ENCODE measurements at regions not wholly inside any gene's neighbourhood (a gene's known extent, or its start where the extent isn't known, plus 50 kb on each side); places are given as distances from the start of the nearest gene placed in this dataset.

DNA sequence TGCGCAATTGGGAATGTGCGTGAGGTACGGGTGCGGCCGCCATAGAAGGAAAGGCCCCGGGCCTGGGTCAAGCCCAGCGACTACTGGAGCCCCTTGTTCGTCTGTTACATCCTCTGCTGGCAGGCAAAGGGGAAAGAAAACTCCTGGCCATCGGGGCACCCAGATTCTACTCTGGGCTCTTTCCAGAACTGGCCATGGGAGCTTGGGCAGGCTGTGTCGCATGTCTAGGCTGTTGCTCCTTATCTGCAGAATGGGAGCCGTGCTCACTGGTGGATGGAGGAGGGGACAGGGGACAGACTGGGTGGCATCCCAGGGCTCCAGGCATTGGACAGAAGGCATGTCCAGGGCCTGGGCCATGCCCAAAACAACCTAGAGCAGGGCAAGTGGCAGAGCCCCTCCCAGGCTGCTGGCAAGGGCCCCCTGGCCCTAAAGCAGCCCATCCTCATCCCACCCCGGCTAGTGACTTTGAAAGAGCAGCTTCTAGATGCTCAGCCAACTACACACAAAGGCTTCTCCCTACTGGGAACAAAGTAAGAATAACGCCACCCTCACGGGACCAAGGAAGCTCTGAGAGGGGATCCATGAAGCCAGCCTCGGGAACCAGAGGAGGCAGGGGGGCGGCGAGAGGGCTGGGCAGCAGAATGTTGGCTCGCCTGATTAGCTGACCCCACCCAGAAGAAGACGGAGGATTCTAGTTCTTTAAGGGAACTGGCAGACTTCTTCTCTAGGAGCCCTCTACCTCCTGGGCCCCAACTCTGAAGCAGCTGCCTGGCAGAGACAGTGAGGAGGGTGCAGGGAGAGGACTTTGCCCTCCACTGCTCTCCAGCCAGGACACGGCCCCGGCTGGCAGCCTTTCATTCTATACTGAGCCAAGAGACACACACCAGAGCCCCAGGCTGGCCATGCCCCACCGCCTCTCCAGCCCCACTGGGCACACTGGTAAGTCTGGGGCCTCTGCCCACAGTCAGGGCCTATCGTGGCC is 96.8 kb downstream of the SINHCAF start:
- POLR2A ChIA-PET = no interaction called here
- Mint-ChIP-seq H3K27me3 (ENCODE audit: insufficient read depth, unreplicated experiment) (peaks cover 3% of the 10 kb centered on the region), H3K36me3 (ENCODE audit: insufficient read depth, unreplicated experiment) (no peaks in the 10 kb centered on the region), H3K4me3 (ENCODE audit: unreplicated experiment) (no peak overlapping the region), H3K4me1 (ENCODE audit: insufficient read depth, unreplicated experiment) (no peaks in the 10 kb centered on the region), H3K9me3 (ENCODE audit: unreplicated experiment) (no peaks in the 10 kb centered on the region), H3K27ac (ENCODE audit: low read depth, unreplicated experiment) (no peak overlapping the region)
- CTCF ChIA-PET = interaction anchor here (3.9 kb wide), 1 partner anchor 9 kb away, joined by 27 read pairs; no protein-coding TSS in a partner anchor
- no peak for TF ChIP-seq CTCF (IDR thresholded peaks at IDR 0.05; ENCODE audit: unreplicated experiment)
- intact Hi-C loops (cut with micrococcal nuclease) = no loop called here
- DNase-seq (ENCODE audit: unreplicated experiment) = no peak
- no TSS peak for BruUV-seq (replicated peaks)

DNA sequence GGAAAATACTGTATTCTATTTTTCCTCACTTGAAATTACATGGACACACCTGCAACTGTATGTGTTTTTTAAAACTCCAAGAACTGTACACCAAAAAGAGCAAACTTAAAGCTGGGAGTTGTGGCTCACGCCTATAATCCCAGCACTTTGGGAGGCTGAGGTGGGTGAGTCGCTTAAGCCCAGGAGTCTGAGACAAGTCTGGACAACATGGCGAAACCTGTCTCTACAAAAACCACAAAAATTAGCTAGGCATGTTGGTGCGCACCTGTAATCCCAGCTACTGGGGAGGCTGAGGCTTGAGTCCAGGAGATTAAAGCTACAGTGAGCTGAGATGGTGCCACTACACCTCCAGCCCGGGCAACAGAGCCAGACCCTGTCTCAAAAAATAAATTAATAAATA is 95.9 kb downstream of the SINHCAF start:
- Mint-ChIP-seq H3K9me3 (ENCODE audit: unreplicated experiment) (no peaks in the 10 kb centered on the region), H3K36me3 (ENCODE audit: insufficient read depth, unreplicated experiment) (no peaks in the 10 kb centered on the region), H3K4me1 (ENCODE audit: insufficient read depth, unreplicated experiment) (peaks cover 4% of the 10 kb centered on the region), H3K27ac (ENCODE audit: low read depth, unreplicated experiment) (no peak overlapping the region), H3K27me3 (ENCODE audit: insufficient read depth, unreplicated experiment) (peaks cover 12% of the 10 kb centered on the region), H3K4me3 (ENCODE audit: unreplicated experiment) (no peak overlapping the region)
- no TSS peak for BruUV-seq (replicated peaks)
- no peak for DNase-seq (ENCODE audit: unreplicated experiment)
- ChIA-PET CTCF (interaction anchor here (3.9 kb wide), 1 partner anchor 8 kb away, joined by 27 read pairs; no protein-coding TSS in a partner anchor), POLR2A (no interaction called here)
- intact Hi-C loops (cut with micrococcal nuclease) = loop anchor here (10.0 kb wide), 1 partner anchor 245 kb away; no protein-coding TSS in a partner anchor
- TF ChIP-seq CTCF (IDR thresholded peaks at IDR 0.05; ENCODE audit: unreplicated experiment) = no peak

Data from MCF 10A (cell line).